ENCODE measurements at regions not wholly inside any gene's neighbourhood (a gene's known extent, or its start where the extent isn't known, plus 50 kb on each side); places are given as distances from the start of the nearest gene placed in this dataset.

- no peak for DNase-seq
Observed at GRCh38 chr16:52095471-52095870, 451.5 kb downstream of the TOX3 start.

GRCh38 chr16:52092126-52092525, 454.8 kb downstream of the TOX3 start:
- no peak for DNase-seq

- DNase-seq, result no peak
Observed at GRCh38 chr16:52090080-52090479, 456.9 kb downstream of the TOX3 start.

GRCh38 chr16:52089476-52089875, 457.5 kb downstream of the TOX3 start:
- no peak for DNase-seq

- no peak for DNase-seq
Observed at GRCh38 chr16:52086901-52087300, 460.0 kb downstream of the TOX3 start.

GRCh38 chr16:52078716-52079655, 468.0 kb downstream of the TOX3 start:
- DNase-seq, result no peak

- no peak for DNase-seq
Observed at GRCh38 chr16:52077607-52078006, 469.3 kb downstream of the TOX3 start.

GRCh38 chr16:52076801-52077201, 470.1 kb downstream of the TOX3 start:
- no peak for DNase-seq

GRCh38 chr16:52076332-52076731, 470.6 kb downstream of the TOX3 start:
- no peak for DNase-seq

GRCh38 chr16:52074133-52074532, 472.8 kb downstream of the TOX3 start:
- DNase-seq, result no peak

GRCh38 chr16:52073024-52073423, 473.9 kb downstream of the TOX3 start:
- no peak for DNase-seq

- DNase-seq, result no peak
Observed at GRCh38 chr16:52071101-52071500, 475.8 kb downstream of the TOX3 start.

- DNase-seq, result no peak
Observed at GRCh38 chr16:52070341-52071057, 476.4 kb downstream of the TOX3 start.

GRCh38 chr16:52069866-52070265, 477.1 kb downstream of the TOX3 start:
- DNase-seq, result no peak

GRCh38 chr16:52068447-52069074, 478.4 kb downstream of the TOX3 start:
- no peak for DNase-seq

- DNase-seq, result no peak
Observed at GRCh38 chr16:52066962-52067361, 480.0 kb downstream of the TOX3 start.

GRCh38 chr16:52056259-52056658, 490.7 kb downstream of the TOX3 start:
- no peak for DNase-seq

GRCh38 chr16:52055381-52055780, 491.6 kb downstream of the TOX3 start:
- no peak for DNase-seq

GRCh38 chr16:52054326-52054725, 492.6 kb downstream of the TOX3 start:
- no peak for DNase-seq

- no peak for DNase-seq
Observed at GRCh38 chr16:52052818-52053217, 494.1 kb downstream of the TOX3 start.

GRCh38 chr16:52051414-52052172, 495.4 kb downstream of the TOX3 start:
- DNase-seq, result no peak

GRCh38 chr16:52050418-52050817, 496.5 kb downstream of the TOX3 start:
- no peak for DNase-seq

GRCh38 chr16:52035436-52035835, 511.5 kb downstream of the TOX3 start:
- DNase-seq, result no peak
